ENCODE measurements at regions not wholly inside any gene's neighbourhood (a gene's known extent, or its start where the extent isn't known, plus 50 kb on each side); places are given as distances from the start of the nearest gene placed in this dataset.

- Histone ChIP-seq H3K9me3 (ENCODE audit: control insufficient read depth in 4 of 4, low read length in 3 of 4) (no peaks in the 10 kb centered on the region), H3K9ac (ENCODE audit: low read depth in 1 of 2, low read length in 2 of 2) (no peak overlapping the region), H3K36me3 (ENCODE audit: control insufficient read depth in 4 of 4, insufficient read depth in 3 of 4, low read depth in 1 of 4, low read length in 3 of 4) (no peaks in the 10 kb centered on the region), H3K4me3 (ENCODE audit: low read depth in 1 of 3, low read length in 3 of 3) (no peak overlapping the region), H3K27me3 (ENCODE audit: control insufficient read depth in 4 of 4, insufficient read depth in 4 of 4, low read length in 3 of 4) (peaks cover 0 to 4% (median under 1%) of the 10 kb centered on the region in 4 donors), H3K4me1 (ENCODE audit: control insufficient read depth in 4 of 4, insufficient read depth in 4 of 4, low read length in 3 of 4) (peaks cover 2 to 5% (median 4%) of the 10 kb centered on the region in 4 donors), H3K27ac (ENCODE audit: low read depth in 1 of 2, low read length in 2 of 2) (no peak overlapping the region)
- DNase-seq (ENCODE audit: low spot score): no peak
- no peak for TF ChIP-seq RXRA (IDR thresholded peaks at IDR 0.05)
- no peak for TF ChIP-seq YY1 (IDR thresholded peaks at IDR 0.05)
- TF ChIP-seq, protein P1, sequence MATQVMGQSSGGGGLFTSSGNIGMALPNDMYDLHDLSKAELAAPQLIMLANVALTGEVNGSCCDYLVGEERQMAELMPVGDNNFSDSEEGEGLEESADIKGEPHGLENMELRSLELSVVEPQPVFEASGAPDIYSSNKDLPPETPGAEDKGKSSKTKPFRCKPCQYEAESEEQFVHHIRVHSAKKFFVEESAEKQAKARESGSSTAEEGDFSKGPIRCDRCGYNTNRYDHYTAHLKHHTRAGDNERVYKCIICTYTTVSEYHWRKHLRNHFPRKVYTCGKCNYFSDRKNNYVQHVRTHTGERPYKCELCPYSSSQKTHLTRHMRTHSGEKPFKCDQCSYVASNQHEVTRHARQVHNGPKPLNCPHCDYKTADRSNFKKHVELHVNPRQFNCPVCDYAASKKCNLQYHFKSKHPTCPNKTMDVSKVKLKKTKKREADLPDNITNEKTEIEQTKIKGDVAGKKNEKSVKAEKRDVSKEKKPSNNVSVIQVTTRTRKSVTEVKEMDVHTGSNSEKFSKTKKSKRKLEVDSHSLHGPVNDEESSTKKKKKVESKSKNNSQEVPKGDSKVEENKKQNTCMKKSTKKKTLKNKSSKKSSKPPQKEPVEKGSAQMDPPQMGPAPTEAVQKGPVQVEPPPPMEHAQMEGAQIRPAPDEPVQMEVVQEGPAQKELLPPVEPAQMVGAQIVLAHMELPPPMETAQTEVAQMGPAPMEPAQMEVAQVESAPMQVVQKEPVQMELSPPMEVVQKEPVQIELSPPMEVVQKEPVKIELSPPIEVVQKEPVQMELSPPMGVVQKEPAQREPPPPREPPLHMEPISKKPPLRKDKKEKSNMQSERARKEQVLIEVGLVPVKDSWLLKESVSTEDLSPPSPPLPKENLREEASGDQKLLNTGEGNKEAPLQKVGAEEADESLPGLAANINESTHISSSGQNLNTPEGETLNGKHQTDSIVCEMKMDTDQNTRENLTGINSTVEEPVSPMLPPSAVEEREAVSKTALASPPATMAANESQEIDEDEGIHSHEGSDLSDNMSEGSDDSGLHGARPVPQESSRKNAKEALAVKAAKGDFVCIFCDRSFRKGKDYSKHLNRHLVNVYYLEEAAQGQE (IDR thresholded peaks at IDR 0.05): no peak
- no peak for TF ChIP-seq SP1 (IDR thresholded peaks at IDR 0.05)
- no peak for TF ChIP-seq FOXA1 (IDR thresholded peaks at IDR 0.05)
- no peak for TF ChIP-seq TAF1 (conservative IDR thresholded peaks at IDR 0.05)
- no peak for TF ChIP-seq ZBTB33 (IDR thresholded peaks at IDR 0.05)
- no peak for TF ChIP-seq ATF3 (IDR thresholded peaks at IDR 0.05)
- TF ChIP-seq HNF4A (conservative IDR thresholded peaks at IDR 0.05): no peak
- TF ChIP-seq RAD21 (IDR thresholded peaks at IDR 0.05): no peak
- TF ChIP-seq GABPA (IDR thresholded peaks at IDR 0.05 in 1 of 2, conservative IDR thresholded peaks at IDR 0.05 in 1 of 2): no peak
- TF ChIP-seq NR2F2 (IDR thresholded peaks at IDR 0.05): no peak
- 85% methylated on average over 3 of the region's 3 CpGs for WGBS
Measured at GRCh38 chr19:33871605-33872004, 74.9 kb downstream of the KCTD15 start.

DNA sequence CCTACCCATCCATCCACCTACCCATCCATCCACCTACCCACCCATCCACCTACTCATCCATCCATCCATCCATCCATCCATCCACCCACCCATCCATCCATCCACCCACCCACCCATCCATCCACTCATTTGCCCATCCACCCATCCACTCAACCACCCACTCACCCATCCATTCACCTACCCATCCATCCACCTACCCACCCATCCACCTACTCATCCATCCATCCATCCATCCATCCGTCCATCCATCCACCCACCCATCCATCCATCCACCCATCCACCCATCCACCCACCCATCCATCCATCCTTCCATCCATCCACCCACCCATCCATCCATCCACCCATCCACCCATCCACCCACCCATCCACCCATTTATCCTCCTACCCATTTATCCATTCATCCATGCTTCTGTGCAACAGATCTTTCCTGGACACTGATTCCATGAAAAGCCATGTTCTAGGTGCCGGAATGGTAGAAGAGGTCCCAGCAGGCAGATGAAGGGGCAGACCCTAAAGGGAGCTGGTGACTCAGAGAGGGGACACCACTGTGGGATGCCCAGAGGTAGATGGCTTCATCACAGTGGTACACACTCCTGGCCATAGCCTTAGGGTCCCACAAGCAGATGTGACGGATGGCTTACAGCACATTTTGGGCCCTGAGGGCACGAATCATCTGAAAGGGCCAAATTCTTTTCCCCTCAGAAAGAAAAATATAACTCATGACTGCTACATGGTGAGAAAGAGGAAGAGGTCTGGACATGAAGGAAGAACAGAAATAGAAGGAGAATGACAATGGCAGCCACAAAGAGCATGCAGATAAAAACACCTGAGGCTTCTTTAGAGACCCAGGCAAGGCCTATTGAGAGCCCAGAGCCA is 76.0 kb downstream of the KCTD15 start:
- no peak overlapping the region for H3K4me3 ChIP-seq (ENCODE audit: low read depth in 1 of 3, low read length in 3 of 3)
- H3K9ac ChIP-seq (ENCODE audit: low read depth in 1 of 2, low read length in 2 of 2): no peak overlapping the region
- H3K27ac ChIP-seq (ENCODE audit: low read depth in 1 of 2, low read length in 2 of 2): no peak overlapping the region
- no peak for DNase-seq (ENCODE audit: low spot score)
- no peaks in the 10 kb centered on the region for H3K36me3 ChIP-seq (ENCODE audit: control insufficient read depth in 4 of 4, insufficient read depth in 3 of 4, low read depth in 1 of 4, low read length in 3 of 4)
- TF ChIP-seq HNF4A (conservative IDR thresholded peaks at IDR 0.05): no peak
- no peak for TF ChIP-seq JUND (IDR thresholded peaks at IDR 0.05)
- no peak for TF ChIP-seq GABPA (IDR thresholded peaks at IDR 0.05 in 1 of 2, conservative IDR thresholded peaks at IDR 0.05 in 1 of 2)
- TF ChIP-seq, protein P1 (IDR thresholded peaks at IDR 0.05): no peak
- TF ChIP-seq NR2F2 (IDR thresholded peaks at IDR 0.05): no peak
- no peak for TF ChIP-seq HNF4G (IDR thresholded peaks at IDR 0.05)
- no peak for TF ChIP-seq RXRA (IDR thresholded peaks at IDR 0.05)
- TF ChIP-seq YY1 (IDR thresholded peaks at IDR 0.05): no peak
- no peak for TF ChIP-seq TAF1 (conservative IDR thresholded peaks at IDR 0.05)
- no peak for TF ChIP-seq ZBTB33 (IDR thresholded peaks at IDR 0.05)
- TF ChIP-seq MAX (IDR thresholded peaks at IDR 0.05): no peak
- no peak for TF ChIP-seq SP1 (IDR thresholded peaks at IDR 0.05)
- no peak for TF ChIP-seq EGR1 (IDR thresholded peaks at IDR 0.05; ENCODE audit: low read depth in 2 of 2)
- H3K27me3 ChIP-seq (ENCODE audit: control insufficient read depth in 4 of 4, insufficient read depth in 4 of 4, low read length in 3 of 4): peaks cover 0 to 4% (median under 1%) of the 10 kb centered on the region in 4 donors
- no peaks in the 10 kb centered on the region for H3K9me3 ChIP-seq (ENCODE audit: control insufficient read depth in 4 of 4, low read length in 3 of 4)
- 79% methylated on average over 4 of the region's 4 CpGs for WGBS
- peaks cover 2 to 6% (median 4%) of the 10 kb centered on the region in 4 donors for H3K4me1 ChIP-seq (ENCODE audit: control insufficient read depth in 4 of 4, insufficient read depth in 4 of 4, low read length in 3 of 4)

Measured in liver (tissue), 7 donors.